22Rv1 (cell line): ENCODE measurements at regions not wholly inside any gene's neighbourhood (a gene's known extent, or its start where the extent isn't known, plus 50 kb on each side); places are given as distances from the start of the nearest gene placed in this dataset.

Experiments
- CTCF ChIP-seq: fragments of 450-650 bp; IDR thresholded peaks from 2 replicates; pipeline ENCODE4 v1.5.1; 2017; ENCODE audit warnings: mild to moderate bottlenecking
- ZFX ChIP-seq: fragments of 450-650 bp; IDR thresholded peaks from 2 replicates; pipeline ENCODE4 v1.6.1; 2017; ENCODE audit warnings: antibody characterized with exemption, borderline replicate concordance

GRCh38 chr4:17362430-17362829 lies 149.5 kb downstream of the QDPR start:
- no peak for TF ChIP-seq CTCF
- TF ChIP-seq ZFX, result no peak
